ENCODE measurements at regions not wholly inside any gene's neighbourhood (a gene's known extent, or its start where the extent isn't known, plus 50 kb on each side); places are given as distances from the start of the nearest gene placed in this dataset.

DNA sequence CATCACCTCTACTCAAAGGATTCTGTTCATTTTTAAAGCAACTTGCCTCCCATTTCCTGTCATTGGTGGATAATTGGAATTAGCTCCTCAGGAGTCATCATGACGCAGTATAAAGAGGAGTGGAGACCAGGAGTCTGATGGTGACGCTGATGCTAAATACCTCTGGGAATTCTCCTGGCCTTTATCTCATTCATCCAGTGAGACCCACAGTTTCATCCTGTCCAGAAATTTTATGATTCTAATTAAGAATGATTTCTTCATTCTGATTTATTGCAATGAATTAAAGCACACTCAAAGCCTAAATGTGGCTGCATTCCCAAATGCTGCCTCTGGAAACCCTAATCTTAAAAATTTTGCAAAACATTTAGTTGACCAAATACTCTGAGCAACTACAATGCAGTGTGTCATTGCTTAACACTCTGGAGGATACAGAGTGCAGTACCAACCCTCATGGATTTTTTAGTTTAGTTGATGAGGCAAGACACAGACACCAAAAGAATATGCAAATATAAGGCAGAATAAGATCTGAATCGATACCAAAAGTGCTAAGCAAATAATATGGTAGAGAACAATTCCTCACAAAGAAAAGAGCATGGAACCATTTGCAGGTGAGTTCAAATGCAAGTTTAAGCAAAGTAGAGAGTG lies 236.2 kb downstream of the ETAA1 start:
- no peak overlapping the region for H3K4me2 ChIP-seq (ENCODE audit: insufficient read depth, low read length)
- no peak overlapping the region for H3K27ac ChIP-seq (ENCODE audit: low read length)
- H3K4me1 ChIP-seq (ENCODE audit: insufficient read depth, low read length): no peaks in the 10 kb centered on the region
- H3K9ac ChIP-seq (ENCODE audit: low read depth, low read length): no peak overlapping the region
- H2AFZ ChIP-seq (ENCODE audit: low read depth, low read length): no peak overlapping the region
- no peaks in the 10 kb centered on the region for H4K20me1 ChIP-seq (ENCODE audit: insufficient read depth, low read length)
- no peak for DNase-seq
- H3K4me3 ChIP-seq (ENCODE audit: low read depth in 1 of 2, low read length in 2 of 2): no peak overlapping the region
- TF ChIP-seq, protein P1, sequence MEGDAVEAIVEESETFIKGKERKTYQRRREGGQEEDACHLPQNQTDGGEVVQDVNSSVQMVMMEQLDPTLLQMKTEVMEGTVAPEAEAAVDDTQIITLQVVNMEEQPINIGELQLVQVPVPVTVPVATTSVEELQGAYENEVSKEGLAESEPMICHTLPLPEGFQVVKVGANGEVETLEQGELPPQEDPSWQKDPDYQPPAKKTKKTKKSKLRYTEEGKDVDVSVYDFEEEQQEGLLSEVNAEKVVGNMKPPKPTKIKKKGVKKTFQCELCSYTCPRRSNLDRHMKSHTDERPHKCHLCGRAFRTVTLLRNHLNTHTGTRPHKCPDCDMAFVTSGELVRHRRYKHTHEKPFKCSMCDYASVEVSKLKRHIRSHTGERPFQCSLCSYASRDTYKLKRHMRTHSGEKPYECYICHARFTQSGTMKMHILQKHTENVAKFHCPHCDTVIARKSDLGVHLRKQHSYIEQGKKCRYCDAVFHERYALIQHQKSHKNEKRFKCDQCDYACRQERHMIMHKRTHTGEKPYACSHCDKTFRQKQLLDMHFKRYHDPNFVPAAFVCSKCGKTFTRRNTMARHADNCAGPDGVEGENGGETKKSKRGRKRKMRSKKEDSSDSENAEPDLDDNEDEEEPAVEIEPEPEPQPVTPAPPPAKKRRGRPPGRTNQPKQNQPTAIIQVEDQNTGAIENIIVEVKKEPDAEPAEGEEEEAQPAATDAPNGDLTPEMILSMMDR (IDR thresholded peaks at IDR 0.05; ENCODE audit: borderline replicate concordance, extremely low read depth, low read length, poor library complexity, severe bottlenecking): no peak
- TF ChIP-seq EZH2 (IDR thresholded peaks at IDR 0.05; ENCODE audit: borderline replicate concordance, low read depth, low read length, severe bottlenecking): no peak
- no peaks in the 10 kb centered on the region for H3K9me3 ChIP-seq (ENCODE audit: insufficient read depth, low read length, severe bottlenecking)
- no peaks in the 10 kb centered on the region for H3K79me2 ChIP-seq (ENCODE audit: insufficient read depth, low read length)
- H3K36me3 ChIP-seq (ENCODE audit: insufficient read depth, low read length): no peaks in the 10 kb centered on the region
- no peaks in the 10 kb centered on the region for H3K27me3 ChIP-seq (ENCODE audit: insufficient read depth, low read length, poor library complexity)
- ATAC-seq (ENCODE audit: insufficient read depth, low read depth): no peak

DNA sequence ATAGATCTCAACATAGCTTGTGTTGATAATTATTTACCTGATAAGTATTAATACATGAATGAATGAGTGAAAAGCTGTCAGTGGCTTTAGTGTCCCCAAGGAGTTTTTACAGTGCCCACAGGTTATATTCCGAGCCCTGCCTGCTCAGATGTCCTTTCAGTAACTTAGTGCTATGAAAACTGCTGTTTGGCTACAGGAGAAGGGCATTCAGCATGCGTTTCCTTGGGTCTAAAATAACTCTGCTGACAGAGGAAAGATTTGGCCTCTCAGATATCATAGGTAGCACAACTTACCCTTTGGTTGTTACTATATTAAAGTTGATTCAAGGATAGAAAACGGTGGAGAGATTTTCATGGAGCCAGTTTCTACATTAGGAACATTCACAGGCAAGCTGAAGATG lies 241.0 kb downstream of the ETAA1 start:
- TF ChIP-seq, protein P1 (IDR thresholded peaks at IDR 0.05; ENCODE audit: borderline replicate concordance, extremely low read depth, low read length, poor library complexity, severe bottlenecking): no peak
- TF ChIP-seq EZH2 (IDR thresholded peaks at IDR 0.05; ENCODE audit: borderline replicate concordance, low read depth, low read length, severe bottlenecking): no peak
- no peak overlapping the region for H3K9ac ChIP-seq (ENCODE audit: low read depth, low read length)
- H3K9me3 ChIP-seq (ENCODE audit: insufficient read depth, low read length, severe bottlenecking): no peaks in the 10 kb centered on the region
- H3K4me2 ChIP-seq (ENCODE audit: insufficient read depth, low read length): no peak overlapping the region
- no peaks in the 10 kb centered on the region for H3K4me1 ChIP-seq (ENCODE audit: insufficient read depth, low read length)
- no peaks in the 10 kb centered on the region for H3K79me2 ChIP-seq (ENCODE audit: insufficient read depth, low read length)
- peaks cover 3% of the 10 kb centered on the region for H3K27me3 ChIP-seq (ENCODE audit: insufficient read depth, low read length, poor library complexity)
- H2AFZ ChIP-seq (ENCODE audit: low read depth, low read length): no peak overlapping the region
- no peaks in the 10 kb centered on the region for H4K20me1 ChIP-seq (ENCODE audit: insufficient read depth, low read length)
- DNase-seq: no peak
- H3K36me3 ChIP-seq (ENCODE audit: insufficient read depth, low read length): no peaks in the 10 kb centered on the region
- ATAC-seq (ENCODE audit: insufficient read depth, low read depth): no peak
- no peak overlapping the region for H3K27ac ChIP-seq (ENCODE audit: low read length)
- no peak overlapping the region for H3K4me3 ChIP-seq (ENCODE audit: low read depth in 1 of 2, low read length in 2 of 2)

DNA sequence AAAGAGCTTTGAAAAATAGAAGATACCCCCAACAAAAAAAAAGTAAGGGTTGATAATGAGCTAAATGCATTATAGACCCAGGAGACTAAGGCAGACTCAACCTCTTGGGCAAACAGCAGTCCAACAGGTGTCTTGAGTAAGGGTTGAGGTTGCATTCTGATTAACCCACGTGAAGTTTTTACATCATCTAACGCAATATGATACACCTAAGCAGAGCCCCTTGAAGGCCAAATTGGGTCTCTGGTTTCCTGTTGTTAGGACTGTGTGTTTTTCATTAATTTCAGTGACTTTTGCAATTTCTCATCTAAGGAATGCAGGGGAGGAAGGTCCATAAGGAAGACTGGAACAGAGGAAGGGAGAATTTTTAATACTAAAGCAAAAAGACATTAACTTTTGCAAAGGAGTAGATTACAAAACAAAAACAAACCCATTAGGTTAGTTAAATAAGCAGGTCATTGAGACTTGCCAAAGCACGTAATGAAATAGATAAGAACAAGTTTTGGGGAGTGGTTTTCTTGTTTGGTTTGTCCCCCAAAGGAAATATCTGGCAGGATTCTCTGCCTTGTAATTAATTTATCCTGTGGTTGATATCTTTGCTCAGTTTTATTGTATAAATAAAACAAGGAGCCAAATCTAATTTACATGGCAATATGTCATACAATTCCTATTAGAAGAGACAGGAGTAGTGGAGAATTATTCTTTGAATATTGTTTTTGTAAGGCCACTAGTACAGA lies 244.3 kb downstream of the ETAA1 start:
- Histone ChIP-seq H3K9ac (ENCODE audit: low read depth, low read length) (no peak overlapping the region), H4K20me1 (ENCODE audit: insufficient read depth, low read length) (no peaks in the 10 kb centered on the region), H3K9me3 (ENCODE audit: insufficient read depth, low read length, severe bottlenecking) (peaks cover 3% of the 10 kb centered on the region), H3K27ac (ENCODE audit: low read length) (no peak overlapping the region), H3K36me3 (ENCODE audit: insufficient read depth, low read length) (no peaks in the 10 kb centered on the region), H3K4me2 (ENCODE audit: insufficient read depth, low read length) (no peak overlapping the region), H3K4me1 (ENCODE audit: insufficient read depth, low read length) (no peaks in the 10 kb centered on the region), H3K4me3 (ENCODE audit: low read depth in 1 of 2, low read length in 2 of 2) (no peak overlapping the region), H2AFZ (ENCODE audit: low read depth, low read length) (no peak overlapping the region), H3K27me3 (ENCODE audit: insufficient read depth, low read length, poor library complexity) (peaks cover 3% of the 10 kb centered on the region), H3K79me2 (ENCODE audit: insufficient read depth, low read length) (no peaks in the 10 kb centered on the region)
- TF ChIP-seq, protein P1 (IDR thresholded peaks at IDR 0.05; ENCODE audit: borderline replicate concordance, extremely low read depth, low read length, poor library complexity, severe bottlenecking): no peak
- TF ChIP-seq EZH2 (IDR thresholded peaks at IDR 0.05; ENCODE audit: borderline replicate concordance, low read depth, low read length, severe bottlenecking): no peak
- ATAC-seq (ENCODE audit: insufficient read depth, low read depth) (no peak), DNase-seq (no peak)

All from DND-41 (cell line).